Tibial artery (tissue), 4 donors: ENCODE measurements at regions not wholly inside any gene's neighbourhood (a gene's known extent, or its start where the extent isn't known, plus 50 kb on each side); places are given as distances from the start of the nearest gene placed in this dataset.

ENCODE experiments used
- DNase-seq, 2 donors: peaks; one replicate each; pipeline ENCODE4 v3.0.0-alpha.2; 2019
- H3K27ac ChIP-seq, 2 donors: fragments of 200-600 bp; sonication (generic) in 1 of 2; 1 replicate in 1 of 2; 2 replicates in 1 of 2; pipeline ENCODE4 v1.5.1; 2018 to 2019; ENCODE audit warnings: mild to moderate bottlenecking in 1 of 2
- H3K27me3 ChIP-seq, 2 donors: fragments of 200-600 bp; sonication (generic) in 1 of 2; one replicate each; pipeline versions ENCODE4 v1.5.1 to v1.6.0; 2016 to 2019
- H3K36me3 ChIP-seq, 3 donors: fragments of 200-600 bp; sonication (generic) in 2 of 3; one replicate each; pipeline ENCODE4 v1.5.1; 2016 to 2019; ENCODE audit warnings: mild to moderate bottlenecking in 2 of 3
- H3K4me1 ChIP-seq, 4 donors: fragments of 200-600 bp; sonication (generic) in 2 of 4; 1 replicate in 3 of 4; 2 replicates in 1 of 4; pipeline ENCODE4 v1.5.1; 2016 to 2019
- H3K4me3 ChIP-seq, 2 donors: fragments of 200-600 bp; sonication (generic) in 1 of 2; 1 replicate in 1 of 2; 2 replicates in 1 of 2; pipeline ENCODE4 v1.5.1; 2018 to 2019; ENCODE audit warnings: mild to moderate bottlenecking in 2 of 2
- H3K9me3 ChIP-seq, 3 donors: fragments of 200-600 bp; sonication (generic) in 1 of 3; one replicate each; pipeline ENCODE4 v1.5.1; 2016 to 2019
- intact Hi-C: fragments of 100-400 bp; cut with DNase I; formaldehyde crosslinking; loops from one replicate; pipeline ENCODE4 v1.15.0; 2023; ENCODE audit warnings: low total_unique reads
- TF ChIP-seq, protein P1 (sequence below), 2 experiments: fragments of 200-600 bp in 1 of 2; fragments of 450-650 bp in 1 of 2; IDR thresholded peaks; one replicate each; pipeline ENCODE4 v1.5.1; 2017 to 2019; ENCODE audit warnings: antibody characterized with exemption in 2 of 2, mild to moderate bottlenecking in 1 of 2, moderate library complexity in 1 of 2

DNA sequence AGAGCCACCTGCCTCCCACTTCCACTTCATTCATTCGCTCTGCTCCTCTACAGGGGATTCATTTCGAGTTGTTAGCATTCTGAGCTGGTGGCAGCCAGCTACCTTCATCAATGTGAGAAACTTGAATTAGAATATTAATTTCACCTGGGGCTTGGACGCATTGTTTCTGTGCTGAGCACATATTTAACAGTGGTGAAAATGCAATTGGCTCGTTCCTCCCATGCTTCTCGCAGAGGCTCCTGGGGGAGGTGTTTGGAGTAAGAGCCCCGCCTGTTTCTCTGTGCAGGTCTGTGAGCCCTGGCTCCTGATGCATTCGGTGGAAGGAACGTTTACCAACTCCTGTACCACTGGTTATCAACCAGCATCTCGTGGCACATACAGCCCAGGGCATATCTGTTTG is 141.5 kb downstream of the AACS start:
- peaks cover 0 to 21% of the 10 kb centered on the region in 2 donors for H3K27me3 ChIP-seq
- no peak for DNase-seq
- peaks cover 0 to 6% (median 5%) of the 10 kb centered on the region in 3 donors for H3K9me3 ChIP-seq
- intact Hi-C loops = no loop called here
- no peaks in the 10 kb centered on the region for H3K4me1 ChIP-seq
- H3K27ac ChIP-seq = no peak overlapping the region
- no peak overlapping the region for H3K4me3 ChIP-seq
- TF ChIP-seq, protein P1, sequence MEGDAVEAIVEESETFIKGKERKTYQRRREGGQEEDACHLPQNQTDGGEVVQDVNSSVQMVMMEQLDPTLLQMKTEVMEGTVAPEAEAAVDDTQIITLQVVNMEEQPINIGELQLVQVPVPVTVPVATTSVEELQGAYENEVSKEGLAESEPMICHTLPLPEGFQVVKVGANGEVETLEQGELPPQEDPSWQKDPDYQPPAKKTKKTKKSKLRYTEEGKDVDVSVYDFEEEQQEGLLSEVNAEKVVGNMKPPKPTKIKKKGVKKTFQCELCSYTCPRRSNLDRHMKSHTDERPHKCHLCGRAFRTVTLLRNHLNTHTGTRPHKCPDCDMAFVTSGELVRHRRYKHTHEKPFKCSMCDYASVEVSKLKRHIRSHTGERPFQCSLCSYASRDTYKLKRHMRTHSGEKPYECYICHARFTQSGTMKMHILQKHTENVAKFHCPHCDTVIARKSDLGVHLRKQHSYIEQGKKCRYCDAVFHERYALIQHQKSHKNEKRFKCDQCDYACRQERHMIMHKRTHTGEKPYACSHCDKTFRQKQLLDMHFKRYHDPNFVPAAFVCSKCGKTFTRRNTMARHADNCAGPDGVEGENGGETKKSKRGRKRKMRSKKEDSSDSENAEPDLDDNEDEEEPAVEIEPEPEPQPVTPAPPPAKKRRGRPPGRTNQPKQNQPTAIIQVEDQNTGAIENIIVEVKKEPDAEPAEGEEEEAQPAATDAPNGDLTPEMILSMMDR (IDR thresholded peaks at IDR 0.05) = no peak
- H3K36me3 ChIP-seq = no peaks in the 10 kb centered on the region

DNA sequence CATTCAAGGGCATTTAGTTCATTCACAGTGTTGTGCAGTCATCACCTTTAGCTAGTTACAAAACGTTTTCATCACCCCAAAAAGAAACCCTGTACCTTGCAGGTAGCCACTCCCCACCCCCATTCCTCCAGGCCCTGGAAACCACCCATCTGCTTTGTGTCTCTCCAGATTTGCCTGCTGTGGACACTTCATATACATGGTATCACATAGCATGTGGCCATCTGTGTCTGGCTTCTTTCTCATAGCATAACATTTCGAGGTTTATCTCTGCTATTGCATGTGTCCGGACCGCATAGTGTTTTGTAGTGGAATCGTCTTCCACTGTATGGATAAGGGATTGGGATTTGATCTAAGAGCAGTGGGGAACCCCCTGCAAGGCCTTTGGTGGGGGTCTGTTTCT is 143.1 kb downstream of the AACS start:
- H3K36me3 ChIP-seq = no peaks in the 10 kb centered on the region
- DNase-seq = no peak
- intact Hi-C loops = no loop called here
- no peak overlapping the region for H3K27ac ChIP-seq
- H3K9me3 ChIP-seq = no peaks in the 10 kb centered on the region
- H3K27me3 ChIP-seq = peaks cover 0 to 21% of the 10 kb centered on the region in 2 donors
- TF ChIP-seq, protein P1 (IDR thresholded peaks at IDR 0.05) = no peak
- no peaks in the 10 kb centered on the region for H3K4me1 ChIP-seq
- H3K4me3 ChIP-seq = no peak overlapping the region

DNA sequence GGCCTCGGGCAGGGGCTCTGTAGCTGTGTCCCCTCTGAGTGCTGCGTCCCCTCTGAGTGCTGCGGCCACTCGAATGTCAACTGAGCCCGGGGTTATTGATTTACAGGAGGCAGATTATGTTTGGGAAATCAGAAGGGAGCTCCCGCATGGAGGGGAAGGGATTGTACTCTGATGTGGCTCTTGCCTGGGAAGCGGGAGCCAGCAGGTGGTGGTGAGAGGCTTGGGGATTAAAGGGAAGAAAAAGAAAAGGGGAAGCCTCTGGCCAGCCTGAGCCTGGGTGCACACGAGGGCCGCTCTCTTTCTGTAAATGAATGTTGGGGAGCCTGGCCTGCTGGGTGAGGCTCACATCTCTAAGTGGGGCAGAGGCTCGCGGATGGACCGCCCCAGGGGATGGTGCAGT is 143.7 kb downstream of the AACS start:
- no peak overlapping the region for H3K4me3 ChIP-seq
- H3K4me1 ChIP-seq = no peaks in the 10 kb centered on the region
- intact Hi-C loops = no loop called here
- H3K27me3 ChIP-seq = peaks cover 0 to 21% of the 10 kb centered on the region in 2 donors
- no peak overlapping the region for H3K27ac ChIP-seq
- no peaks in the 10 kb centered on the region for H3K9me3 ChIP-seq
- TF ChIP-seq, protein P1 (IDR thresholded peaks at IDR 0.05) = no peak
- no peaks in the 10 kb centered on the region for H3K36me3 ChIP-seq
- no peak for DNase-seq

DNA sequence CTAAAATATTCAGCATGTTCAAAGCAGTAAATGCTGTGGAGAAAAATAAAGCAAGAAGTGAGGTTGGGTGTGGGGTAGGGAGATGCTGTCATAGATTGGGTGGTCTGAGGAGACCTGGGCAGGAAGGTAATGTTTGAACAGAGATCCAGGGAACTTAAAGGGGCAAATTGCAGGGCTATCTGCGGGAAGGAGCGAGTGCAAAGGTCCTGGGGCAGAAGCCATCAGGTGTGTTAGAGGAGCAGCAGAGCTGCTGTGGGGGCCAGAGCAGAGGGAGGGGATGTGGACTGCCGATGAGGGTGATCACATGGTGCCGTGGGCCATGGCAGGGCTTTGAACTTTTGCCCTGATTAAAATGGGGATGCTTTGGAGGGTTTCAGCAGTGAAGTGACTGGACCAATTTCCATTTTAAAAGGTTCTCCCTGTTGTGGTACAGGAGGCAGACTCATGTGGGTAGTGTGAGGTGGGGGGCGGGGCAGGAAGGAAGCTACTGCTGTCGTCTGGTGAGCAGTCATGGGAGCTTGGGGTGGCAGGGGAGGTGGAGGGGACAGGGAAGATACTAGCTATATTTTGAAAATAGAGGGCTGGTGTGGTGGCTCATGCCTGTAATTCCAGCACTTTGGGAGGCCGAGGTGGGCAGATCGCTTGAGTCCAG is 145.0 kb downstream of the AACS start:
- Histone ChIP-seq H3K9me3 (no peaks in the 10 kb centered on the region), H3K4me1 (no peaks in the 10 kb centered on the region), H3K36me3 (no peaks in the 10 kb centered on the region), H3K27me3 (peaks cover 0 to 18% of the 10 kb centered on the region in 2 donors), H3K27ac (no peak overlapping the region), H3K4me3 (no peak overlapping the region)
- TF ChIP-seq, protein P1 (IDR thresholded peaks at IDR 0.05) = no peak
- DNase-seq = no peak
- intact Hi-C loops = no loop called here

DNA sequence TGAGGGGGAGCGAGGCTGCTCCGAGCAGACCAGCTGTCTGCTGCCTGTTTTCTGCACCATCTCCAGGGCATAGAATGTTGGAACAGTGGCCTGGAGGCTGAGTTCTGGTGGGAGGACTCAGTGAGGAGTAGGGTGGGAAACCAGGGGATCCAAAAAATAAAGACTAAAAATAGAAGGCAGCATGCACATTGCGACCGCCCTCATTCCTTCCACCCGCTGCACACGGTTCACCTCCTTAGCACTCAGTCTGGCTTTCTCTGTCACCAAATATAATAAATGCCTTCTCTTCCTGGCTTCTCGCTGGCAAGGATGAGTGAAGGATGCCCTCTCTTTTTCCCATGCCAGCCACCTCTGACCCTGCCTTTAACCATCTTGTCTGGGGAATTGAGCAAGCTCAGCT is 146.2 kb downstream of the AACS start:
- Histone ChIP-seq H3K36me3 (no peaks in the 10 kb centered on the region), H3K27ac (no peak overlapping the region), H3K9me3 (no peaks in the 10 kb centered on the region), H3K27me3 (peaks cover 0 to 9% of the 10 kb centered on the region in 2 donors), H3K4me1 (no peaks in the 10 kb centered on the region), H3K4me3 (no peak overlapping the region)
- intact Hi-C loops = no loop called here
- DNase-seq = no peak
- TF ChIP-seq, protein P1 (IDR thresholded peaks at IDR 0.05) = no peak

DNA sequence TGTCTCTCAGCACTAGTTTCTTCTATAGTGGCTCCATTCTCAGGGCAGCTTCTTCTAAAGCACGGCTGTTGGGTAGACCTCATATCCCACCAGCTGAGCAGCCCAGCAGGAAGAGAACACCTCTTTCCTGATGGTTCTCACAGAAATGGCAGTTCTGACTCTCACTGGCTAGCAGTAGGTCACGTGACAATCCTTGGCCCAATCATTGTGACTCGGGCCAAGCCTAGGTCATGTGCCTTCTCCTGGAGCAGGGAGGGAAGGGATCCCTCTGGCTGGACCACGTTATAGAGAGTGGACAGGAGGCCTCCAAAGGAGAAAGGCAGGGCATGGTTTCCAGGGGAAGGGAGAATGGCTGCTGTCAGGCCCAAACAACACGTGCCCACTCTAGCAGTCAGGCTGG is 149.1 kb downstream of the AACS start:
- H3K4me3 ChIP-seq = no peak overlapping the region
- intact Hi-C loops = no loop called here
- TF ChIP-seq, protein P1 (IDR thresholded peaks at IDR 0.05) = no peak
- no peaks in the 10 kb centered on the region for H3K9me3 ChIP-seq
- H3K27ac ChIP-seq = no peak overlapping the region
- no peak for DNase-seq
- H3K27me3 ChIP-seq = peaks cover 0 to 9% of the 10 kb centered on the region in 2 donors
- no peaks in the 10 kb centered on the region for H3K4me1 ChIP-seq
- H3K36me3 ChIP-seq = no peaks in the 10 kb centered on the region
